Prostate gland (tissue), 2 donors: ENCODE measurements at regions not wholly inside any gene's neighbourhood (a gene's known extent, or its start where the extent isn't known, plus 50 kb on each side); places are given as distances from the start of the nearest gene placed in this dataset.

Experiments
- CTCF ChIP-seq, 4 experiments: fragments of 200-600 bp in 2 of 4; fragments of 450-650 bp in 2 of 4; sonication (generic) in 2 of 4; IDR thresholded peaks; 1 replicate in 3 of 4; 2 replicates in 1 of 4; pipeline ENCODE4 v1.5.1; 2016 to 2019; ENCODE audit warnings: antibody characterized with exemption in 4 of 4, mild to moderate bottlenecking in 2 of 4, moderate library complexity in 2 of 4
- POLR2AphosphoS5 ChIP-seq: sonication (generic); formaldehyde crosslinking; IDR thresholded peaks from one replicate; pipeline ENCODE4 v1.6.1; 2017; ENCODE audit warnings: antibody characterized with exemption

GRCh38 chr5:91302305-91302704 lies 80.8 kb downstream of the ARRDC3 start:
- TF ChIP-seq POLR2AphosphoS5 (no peak), CTCF (IDR thresholded peaks at IDR 0.05) (no peak)
